GM21786 (cell line): ENCODE measurements at regions not wholly inside any gene's neighbourhood (a gene's known extent, or its start where the extent isn't known, plus 50 kb on each side); places are given as distances from the start of the nearest gene placed in this dataset.

Experiments
- ATAC-seq: cut with Tn5 transposase; IDR thresholded peaks from one replicate; pipeline ENCODE4 v1.9.1; 2021; ENCODE audit not compliant: unreplicated experiment

- no peak for ATAC-seq
Observed at GRCh38 chr12:124240493-124240892, 54.4 kb upstream of the RFLNA start.

DNA sequence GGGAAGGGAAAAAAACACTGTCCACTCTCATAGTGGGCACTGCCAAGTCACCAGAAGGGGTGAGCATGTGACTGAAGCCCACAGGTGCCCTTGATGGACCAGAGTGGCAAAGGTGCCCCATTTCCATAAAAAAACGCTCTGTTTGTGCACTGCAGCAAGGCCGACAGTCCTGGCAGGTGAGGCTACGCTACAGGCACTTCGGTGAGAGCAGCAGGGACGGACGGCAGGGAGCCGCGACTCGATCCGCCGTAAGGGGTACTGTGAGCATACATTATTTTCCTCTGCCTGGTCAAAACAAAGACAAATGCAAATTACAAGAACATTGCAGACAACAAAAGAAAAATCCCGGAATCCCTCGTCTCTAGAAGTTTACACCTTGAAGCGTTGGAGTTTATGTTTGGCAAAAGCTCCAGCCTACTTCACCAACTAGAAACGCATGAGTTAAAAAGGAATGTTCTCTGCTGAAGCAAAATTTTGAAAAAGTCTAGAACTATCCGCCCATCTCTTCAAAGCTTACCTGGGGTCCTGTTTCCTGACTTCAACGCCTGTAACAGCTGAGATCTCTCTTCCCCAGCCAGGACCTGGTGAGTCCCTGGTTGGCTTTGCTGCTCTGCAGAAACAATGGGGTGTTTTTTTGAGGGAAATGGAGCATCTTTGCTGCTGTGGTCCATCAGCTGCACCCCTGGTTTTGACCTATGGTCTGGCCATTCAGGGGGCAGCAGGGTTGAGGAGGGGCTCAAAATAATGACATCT lies 52.9 kb upstream of the RFLNA start:
- no peak for ATAC-seq

GRCh38 chr12:124242529-124243065 lies 52.3 kb upstream of the RFLNA start:
- ATAC-seq: no peak

- no peak for ATAC-seq
Observed at GRCh38 chr12:124243936-124244335, 51.0 kb upstream of the RFLNA start.
